DMS53 treated with DMSO at 0.1 percent for 48 hours (cell line): ENCODE measurements at regions not wholly inside any gene's neighbourhood (a gene's known extent, or its start where the extent isn't known, plus 50 kb on each side); places are given as distances from the start of the nearest gene placed in this dataset.
"Not testable (repeated sequence)": the region's sequence is repeated elsewhere in the genome, so short reads cannot be mapped to it uniquely, and the experiment has no call there.

Experiments used
- DNase-seq: peaks from one replicate; lab custom pipeline; 2025; ENCODE audit not compliant: unreplicated experiment; lab: John Stamatoyannopoulos, UW

- DNase-seq: not testable (repeated sequence)
These were observed 140.9 kb upstream of the GOLGA6L4 start for GRCh38 chr15:84094720-84095119.

- DNase-seq: not testable (repeated sequence)
These were observed 138.5 kb upstream of the GOLGA6L4 start for GRCh38 chr15:84097053-84097452.

- DNase-seq: no peak
These were observed 137.0 kb upstream of the GOLGA6L4 start for GRCh38 chr15:84098604-84099003.

GRCh38 chr15:84099181-84099580 is 136.4 kb upstream of the GOLGA6L4 start:
- DNase-seq: no peak

GRCh38 chr15:84103345-84103744 is 132.2 kb upstream of the GOLGA6L4 start:
- DNase-seq: no peak

GRCh38 chr15:84104853-84105252 is 130.7 kb upstream of the GOLGA6L4 start:
- DNase-seq: no peak

- DNase-seq: no peak
These were observed 126.8 kb upstream of the GOLGA6L4 start for GRCh38 chr15:84108728-84109127.

- no peak for DNase-seq
These were observed 124.0 kb upstream of the GOLGA6L4 start for GRCh38 chr15:84111575-84111974.

GRCh38 chr15:84112025-84112424 is 123.5 kb upstream of the GOLGA6L4 start:
- no peak for DNase-seq

GRCh38 chr15:84113919-84114318 is 121.7 kb upstream of the GOLGA6L4 start:
- DNase-seq: no peak

- not testable (repeated sequence) for DNase-seq
These were observed 120.9 kb upstream of the GOLGA6L4 start for GRCh38 chr15:84114680-84115079.

- not testable (repeated sequence) for DNase-seq
These were observed 116.2 kb upstream of the GOLGA6L4 start for GRCh38 chr15:84119351-84119750.

- not testable (repeated sequence) for DNase-seq
These were observed 114.7 kb upstream of the GOLGA6L4 start for GRCh38 chr15:84120903-84121302.

- not testable (repeated sequence) for DNase-seq
These were observed 106.9 kb upstream of the GOLGA6L4 start for GRCh38 chr15:84128706-84129105.

- not testable (repeated sequence) for DNase-seq
These were observed 105.3 kb upstream of the GOLGA6L4 start for GRCh38 chr15:84130098-84130831.

- DNase-seq: not testable (repeated sequence)
These were observed 99.6 kb upstream of the GOLGA6L4 start for GRCh38 chr15:84135931-84136456.

- DNase-seq: peak; percentile 33
These were observed 92.7 kb upstream of the GOLGA6L4 start for GRCh38 chr15:84142888-84143337.

- DNase-seq: no peak
These were observed 91.7 kb upstream of the GOLGA6L4 start for GRCh38 chr15:84143753-84144314.

GRCh38 chr15:84144946-84145345 is 90.6 kb upstream of the GOLGA6L4 start:
- not testable (repeated sequence) for DNase-seq

GRCh38 chr15:84146299-84146698 is 89.3 kb upstream of the GOLGA6L4 start:
- not testable (repeated sequence) for DNase-seq

GRCh38 chr15:84147307-84147706 is 88.3 kb upstream of the GOLGA6L4 start:
- DNase-seq: not testable (repeated sequence)

GRCh38 chr15:84151205-84151931 is 84.2 kb upstream of the GOLGA6L4 start:
- DNase-seq: no peak
